Small intestine (tissue), 7 donors: ENCODE measurements at regions not wholly inside any gene's neighbourhood (a gene's known extent, or its start where the extent isn't known, plus 50 kb on each side); places are given as distances from the start of the nearest gene placed in this dataset.
A peak's percentile ranks its signal among the peaks of the same experiment; 100 is the strongest.

Experiments used
- DNase-seq, 2 donors: peaks; one replicate each; pipeline versions ENCODE4 v3.0.0 to v3.0.0-alpha.2; 2013
- FAIRE-seq: peaks from 2 replicates; lab custom pipeline; 2012; peaks lifted over from hg19 to GRCh38; lab: Jason Lieb, UNC
- H3K27ac ChIP-seq, 3 donors: one replicate each; pipeline ENCODE4 v1.5.1; 2013; ENCODE audit warnings: low read length in 2 of 3, mild to moderate bottlenecking in 2 of 3, control low read depth in 1 of 3, inconsistent platforms in 1 of 3, low read depth in 1 of 3, moderate library complexity in 1 of 3
- H3K27me3 ChIP-seq, 3 donors: one replicate each; pipeline ENCODE4 v1.6.1; 2013; ENCODE audit warnings: low read length in 3 of 3, inconsistent platforms in 1 of 3; ENCODE audit not compliant: control insufficient read depth in 3 of 3, insufficient read depth in 3 of 3
- H3K36me3 ChIP-seq, 3 donors: one replicate each; pipeline ENCODE4 v1.6.1; 2013; ENCODE audit warnings: low read length in 3 of 3, inconsistent platforms in 1 of 3, low read depth in 1 of 3, mild to moderate bottlenecking in 1 of 3, moderate library complexity in 1 of 3; ENCODE audit not compliant: control insufficient read depth in 3 of 3, insufficient read depth in 2 of 3
- H3K4me1 ChIP-seq, 3 donors: one replicate each; pipeline ENCODE4 v1.6.1; 2013; ENCODE audit warnings: low read length in 2 of 3, inconsistent platforms in 1 of 3, low read depth in 1 of 3, mild to moderate bottlenecking in 1 of 3, moderate library complexity in 1 of 3; ENCODE audit not compliant: control insufficient read depth in 3 of 3, insufficient read depth in 2 of 3
- H3K4me3 ChIP-seq, 3 donors: one replicate each; pipeline ENCODE4 v1.5.1; 2013; ENCODE audit warnings: low read length in 3 of 3, control low read depth in 1 of 3, inconsistent platforms in 1 of 3, low read depth in 1 of 3, mild to moderate bottlenecking in 1 of 3, moderate library complexity in 1 of 3
- H3K9me3 ChIP-seq, 2 donors: one replicate each; pipeline ENCODE4 v1.6.1; 2013; ENCODE audit warnings: low read depth in 1 of 2, low read length in 1 of 2; ENCODE audit not compliant: control insufficient read depth in 2 of 2, insufficient read depth in 1 of 2
- WGBS, 3 donors: extraction: QIAGEN DNeasy Blood & Tissue Kit; methylation state at CpG; one replicate each; pipeline ENCODE4 v1.1.7; 2013; 5-methylcytosine and 5-hydroxymethylcytosine counted together
- donor health status: healthy with polysubstance abuse.
- donor health status: control.
- donor health status: control.
- donor health status: Bipolar disorder and iron deficiency.
- donor health status: healthy.

GRCh38 chr4:52269761-52270160 is 218.7 kb downstream of the SPATA18 start:
- Histone ChIP-seq H3K9me3 (peaks cover 0 to 7% of the 10 kb centered on the region in 2 donors), H3K27ac (no peak overlapping the region), H3K36me3 (no peaks in the 10 kb centered on the region), H3K4me3 (no peak overlapping the region), H3K27me3 (no peaks in the 10 kb centered on the region), H3K4me1 (no peaks in the 10 kb centered on the region)
- DNase-seq (no peak), FAIRE-seq (no peak)

- peaks cover 0 to 7% of the 10 kb centered on the region in 2 donors for H3K9me3 ChIP-seq
- H3K4me3 ChIP-seq: no peak overlapping the region
- H3K36me3 ChIP-seq: no peaks in the 10 kb centered on the region
- no peak for DNase-seq
- no peaks in the 10 kb centered on the region for H3K27me3 ChIP-seq
- no peaks in the 10 kb centered on the region for H3K4me1 ChIP-seq
- H3K27ac ChIP-seq: no peak overlapping the region
- FAIRE-seq: no peak
These were observed 222.8 kb downstream of the SPATA18 start for GRCh38 chr4:52273885-52274284.

- no peaks in the 10 kb centered on the region for H3K9me3 ChIP-seq
- H3K27ac ChIP-seq: no peak overlapping the region
- H3K36me3 ChIP-seq: no peaks in the 10 kb centered on the region
- WGBS, 3 donors: 76 to 87% (median 77%) methylated on average over 4 of the region's 4 CpGs
- DNase-seq (no peak), FAIRE-seq (no peak)
- H3K4me1 ChIP-seq: no peaks in the 10 kb centered on the region
- H3K27me3 ChIP-seq: no peaks in the 10 kb centered on the region
- no peak overlapping the region for H3K4me3 ChIP-seq
These were observed 237.2 kb downstream of the SPATA18 start for GRCh38 chr4:52288212-52288855.

- H3K27ac ChIP-seq: no peak overlapping the region
- H3K4me3 ChIP-seq: no peak overlapping the region
- H3K9me3 ChIP-seq: no peaks in the 10 kb centered on the region
- H3K36me3 ChIP-seq: no peaks in the 10 kb centered on the region
- FAIRE-seq: no peak
- H3K4me1 ChIP-seq: no peaks in the 10 kb centered on the region
- WGBS, 3 donors: 53 to 79% (median 73%) methylated on average over 4 of the region's 4 CpGs
- peak in 1 of 2 donors; percentile 12 for DNase-seq
- no peaks in the 10 kb centered on the region for H3K27me3 ChIP-seq
These were observed 239.4 kb downstream of the SPATA18 start for GRCh38 chr4:52290466-52290865.

- FAIRE-seq (no peak), DNase-seq (no peak)
- H3K36me3 ChIP-seq: no peaks in the 10 kb centered on the region
- H3K9me3 ChIP-seq: no peaks in the 10 kb centered on the region
- H3K27me3 ChIP-seq: no peaks in the 10 kb centered on the region
- no peak overlapping the region for H3K4me3 ChIP-seq
- H3K4me1 ChIP-seq: no peaks in the 10 kb centered on the region
- no peak overlapping the region for H3K27ac ChIP-seq
These were observed 241.1 kb downstream of the SPATA18 start for GRCh38 chr4:52292245-52292644.

GRCh38 chr4:52296341-52296740 is 245.2 kb downstream of the SPATA18 start:
- no peaks in the 10 kb centered on the region for H3K4me1 ChIP-seq
- H3K36me3 ChIP-seq: no peaks in the 10 kb centered on the region
- no peak overlapping the region for H3K4me3 ChIP-seq
- FAIRE-seq (no peak), DNase-seq (no peak)
- H3K27me3 ChIP-seq: no peaks in the 10 kb centered on the region
- WGBS, 3 donors: 69 to 88% (median 73%) methylated on average over 2 of the region's 2 CpGs
- no peak overlapping the region for H3K27ac ChIP-seq
- H3K9me3 ChIP-seq: no peaks in the 10 kb centered on the region

GRCh38 chr4:52298444-52298843 is 247.3 kb downstream of the SPATA18 start:
- Histone ChIP-seq H3K27me3 (no peaks in the 10 kb centered on the region), H3K9me3 (no peaks in the 10 kb centered on the region), H3K4me3 (no peak overlapping the region), H3K27ac (no peak overlapping the region), H3K4me1 (no peaks in the 10 kb centered on the region), H3K36me3 (no peaks in the 10 kb centered on the region)
- FAIRE-seq (no peak), DNase-seq (no peak)
- 6 to 48% (median 34%) methylated on average over 1 of the region's 1 CpG for WGBS, 3 donors

GRCh38 chr4:52299120-52299519 is 248.0 kb downstream of the SPATA18 start:
- Histone ChIP-seq H3K27me3 (no peaks in the 10 kb centered on the region), H3K27ac (no peak overlapping the region), H3K4me1 (no peaks in the 10 kb centered on the region), H3K9me3 (no peaks in the 10 kb centered on the region), H3K36me3 (no peaks in the 10 kb centered on the region), H3K4me3 (no peak overlapping the region)
- FAIRE-seq (no peak), DNase-seq (no peak)
- WGBS, 3 donors: 66 to 76% (median 74%) methylated on average over 7 of the region's 7 CpGs

GRCh38 chr4:52311464-52312125 is 260.5 kb downstream of the SPATA18 start:
- no peaks in the 10 kb centered on the region for H3K27me3 ChIP-seq

More at GRCh38 chr4:52311464-52312125, 260.5 kb downstream of the SPATA18 start:
- Histone ChIP-seq H3K4me1 (no peaks in the 10 kb centered on the region), H3K9me3 (no peaks in the 10 kb centered on the region), H3K4me3 (no peak overlapping the region), H3K27ac (no peak overlapping the region), H3K36me3 (no peaks in the 10 kb centered on the region)
- WGBS, 3 donors: 78 to 88% (median 83%) methylated on average over 2 of the region's 2 CpGs
- DNase-seq (no peak), FAIRE-seq (no peak)
